DND-41 (cell line): ENCODE measurements at regions not wholly inside any gene's neighbourhood (a gene's known extent, or its start where the extent isn't known, plus 50 kb on each side); places are given as distances from the start of the nearest gene placed in this dataset.

Source experiments
- EZH2 ChIP-seq: IDR thresholded peaks from 3 replicates; pipeline ENCODE4 v1.6.1; 2012; ENCODE audit warnings: borderline replicate concordance, low read depth, mild to moderate bottlenecking, moderate library complexity, low read length, inconsistent platforms; ENCODE audit not compliant: severe bottlenecking
- TF ChIP-seq, protein P1 (sequence below): IDR thresholded peaks from 2 replicates; pipeline ENCODE4 v1.5.1; 2012; ENCODE audit warnings: borderline replicate concordance, low read length, moderate library complexity, mild to moderate bottlenecking; ENCODE audit not compliant: poor library complexity, severe bottlenecking; ENCODE audit errors: extremely low read depth

- TF ChIP-seq, protein P1, sequence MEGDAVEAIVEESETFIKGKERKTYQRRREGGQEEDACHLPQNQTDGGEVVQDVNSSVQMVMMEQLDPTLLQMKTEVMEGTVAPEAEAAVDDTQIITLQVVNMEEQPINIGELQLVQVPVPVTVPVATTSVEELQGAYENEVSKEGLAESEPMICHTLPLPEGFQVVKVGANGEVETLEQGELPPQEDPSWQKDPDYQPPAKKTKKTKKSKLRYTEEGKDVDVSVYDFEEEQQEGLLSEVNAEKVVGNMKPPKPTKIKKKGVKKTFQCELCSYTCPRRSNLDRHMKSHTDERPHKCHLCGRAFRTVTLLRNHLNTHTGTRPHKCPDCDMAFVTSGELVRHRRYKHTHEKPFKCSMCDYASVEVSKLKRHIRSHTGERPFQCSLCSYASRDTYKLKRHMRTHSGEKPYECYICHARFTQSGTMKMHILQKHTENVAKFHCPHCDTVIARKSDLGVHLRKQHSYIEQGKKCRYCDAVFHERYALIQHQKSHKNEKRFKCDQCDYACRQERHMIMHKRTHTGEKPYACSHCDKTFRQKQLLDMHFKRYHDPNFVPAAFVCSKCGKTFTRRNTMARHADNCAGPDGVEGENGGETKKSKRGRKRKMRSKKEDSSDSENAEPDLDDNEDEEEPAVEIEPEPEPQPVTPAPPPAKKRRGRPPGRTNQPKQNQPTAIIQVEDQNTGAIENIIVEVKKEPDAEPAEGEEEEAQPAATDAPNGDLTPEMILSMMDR: no peak
- no peak for TF ChIP-seq EZH2
Observed at GRCh38 chr16:61344791-61345190, 691.4 kb downstream of the CDH8 start.
